GM18861 (cell line): ENCODE measurements at regions not wholly inside any gene's neighbourhood (a gene's known extent, or its start where the extent isn't known, plus 50 kb on each side); places are given as distances from the start of the nearest gene placed in this dataset.

ENCODE experiments used
- ATAC-seq: cut with Tn5 transposase; IDR thresholded peaks from one replicate; pipeline ENCODE4 v1.9.1; 2021; ENCODE audit not compliant: unreplicated experiment

- ATAC-seq = no peak
Measured at GRCh38 chr1:58890113-58890512, 106.3 kb upstream of the JUN start.

GRCh38 chr1:58890609-58891008 lies 106.8 kb upstream of the JUN start:
- ATAC-seq = no peak

GRCh38 chr1:58891347-58891746 lies 107.5 kb upstream of the JUN start:
- no peak for ATAC-seq

- ATAC-seq = no peak
Measured at GRCh38 chr1:58893257-58893869, 109.5 kb upstream of the JUN start.

- no peak for ATAC-seq
Measured at GRCh38 chr1:58895082-58895481, 111.2 kb upstream of the JUN start.

GRCh38 chr1:58895559-58896145 lies 111.8 kb upstream of the JUN start:
- no peak for ATAC-seq

GRCh38 chr1:58896246-58897183 lies 112.7 kb upstream of the JUN start:
- no peak for ATAC-seq

GRCh38 chr1:58898739-58899586 lies 115.1 kb upstream of the JUN start:
- ATAC-seq = no peak

GRCh38 chr1:58899587-58900271 lies 115.9 kb upstream of the JUN start:
- no peak for ATAC-seq

GRCh38 chr1:58900396-58900795 lies 116.5 kb upstream of the JUN start:
- ATAC-seq = no peak

GRCh38 chr1:58901008-58901407 lies 117.2 kb upstream of the JUN start:
- no peak for ATAC-seq

- ATAC-seq = no peak
Measured at GRCh38 chr1:58902830-58903513, 119.1 kb upstream of the JUN start.

GRCh38 chr1:58903514-58904298 lies 119.9 kb upstream of the JUN start:
- peak; percentile 68 for ATAC-seq

- ATAC-seq = no peak
Measured at GRCh38 chr1:58904299-58905125, 120.7 kb upstream of the JUN start.

GRCh38 chr1:58905126-58905490 lies 121.3 kb upstream of the JUN start:
- ATAC-seq = no peak

GRCh38 chr1:58905628-58906221 lies 121.9 kb upstream of the JUN start:
- ATAC-seq = no peak

GRCh38 chr1:58907398-58907797 lies 123.6 kb upstream of the JUN start:
- no peak for ATAC-seq
